Esophagus squamous epithelium (tissue), 4 donors: ENCODE measurements at regions not wholly inside any gene's neighbourhood (a gene's known extent, or its start where the extent isn't known, plus 50 kb on each side); places are given as distances from the start of the nearest gene placed in this dataset.
"Not testable (repeated sequence)": the region's sequence is repeated elsewhere in the genome, so short reads cannot be mapped to it uniquely, and the experiment has no call there.

Experiments used
- POLR2A ChIP-seq, 4 donors: fragments of 450-650 bp; IDR thresholded peaks; one replicate each; pipeline ENCODE4 v1.6.1; 2017; ENCODE audit warnings: antibody characterized with exemption in 4 of 4, mild to moderate bottlenecking in 4 of 4, moderate library complexity in 3 of 4
- TF ChIP-seq, protein P1 (sequence below), 6 experiments: fragments of 450-650 bp in 4 of 6; fragments of 200-600 bp in 2 of 6; sonication (generic) in 2 of 6; IDR thresholded peaks; one replicate each; pipeline ENCODE4 v1.5.1; 2016 to 2019; ENCODE audit warnings: antibody characterized with exemption in 6 of 6, mild to moderate bottlenecking in 4 of 6, moderate library complexity in 4 of 6

DNA sequence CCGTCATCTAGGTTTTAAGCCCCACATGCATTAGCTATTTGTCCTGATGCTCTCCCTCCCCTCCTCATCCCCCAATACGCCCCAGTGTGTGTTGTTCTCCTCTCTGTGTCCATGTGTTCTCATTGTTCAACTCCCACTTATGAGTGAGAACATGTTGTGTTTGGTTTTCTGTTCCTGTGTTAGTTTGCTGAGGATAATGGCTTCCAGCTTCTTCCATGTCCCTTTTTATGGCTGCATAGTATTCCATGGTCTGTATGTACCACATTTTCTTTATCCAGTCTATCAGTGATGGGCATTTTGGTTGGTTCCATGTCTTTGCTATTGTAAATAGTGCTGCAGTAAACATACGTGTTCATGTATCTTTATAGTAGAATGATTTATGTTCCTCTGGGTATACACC, 59.0 kb upstream of the ATXN1 start:
- TF ChIP-seq, protein P1, sequence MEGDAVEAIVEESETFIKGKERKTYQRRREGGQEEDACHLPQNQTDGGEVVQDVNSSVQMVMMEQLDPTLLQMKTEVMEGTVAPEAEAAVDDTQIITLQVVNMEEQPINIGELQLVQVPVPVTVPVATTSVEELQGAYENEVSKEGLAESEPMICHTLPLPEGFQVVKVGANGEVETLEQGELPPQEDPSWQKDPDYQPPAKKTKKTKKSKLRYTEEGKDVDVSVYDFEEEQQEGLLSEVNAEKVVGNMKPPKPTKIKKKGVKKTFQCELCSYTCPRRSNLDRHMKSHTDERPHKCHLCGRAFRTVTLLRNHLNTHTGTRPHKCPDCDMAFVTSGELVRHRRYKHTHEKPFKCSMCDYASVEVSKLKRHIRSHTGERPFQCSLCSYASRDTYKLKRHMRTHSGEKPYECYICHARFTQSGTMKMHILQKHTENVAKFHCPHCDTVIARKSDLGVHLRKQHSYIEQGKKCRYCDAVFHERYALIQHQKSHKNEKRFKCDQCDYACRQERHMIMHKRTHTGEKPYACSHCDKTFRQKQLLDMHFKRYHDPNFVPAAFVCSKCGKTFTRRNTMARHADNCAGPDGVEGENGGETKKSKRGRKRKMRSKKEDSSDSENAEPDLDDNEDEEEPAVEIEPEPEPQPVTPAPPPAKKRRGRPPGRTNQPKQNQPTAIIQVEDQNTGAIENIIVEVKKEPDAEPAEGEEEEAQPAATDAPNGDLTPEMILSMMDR (IDR thresholded peaks at IDR 0.05) = not testable (repeated sequence)
- not testable (repeated sequence) for TF ChIP-seq POLR2A (IDR thresholded peaks at IDR 0.05)
